ENCODE measurements at regions not wholly inside any gene's neighbourhood (a gene's known extent, or its start where the extent isn't known, plus 50 kb on each side); places are given as distances from the start of the nearest gene placed in this dataset.

GRCh38 chr1:57503337-57503736 is 79.5 kb upstream of the DAB1 start:
- no peak for DNase-seq (ENCODE audit: low read depth)

GRCh38 chr1:57500136-57500830 is 76.4 kb upstream of the DAB1 start:
- DNase-seq (ENCODE audit: low read depth) = no peak

GRCh38 chr1:57494530-57495079 is 70.7 kb upstream of the DAB1 start:
- DNase-seq (ENCODE audit: low read depth) = no peak

- no peak for DNase-seq (ENCODE audit: low read depth)
Observed at GRCh38 chr1:57492586-57493226, 68.8 kb upstream of the DAB1 start.

GRCh38 chr1:57489358-57490036 is 65.6 kb upstream of the DAB1 start:
- no peak for DNase-seq (ENCODE audit: low read depth)

- no peak for DNase-seq (ENCODE audit: low read depth)
Observed at GRCh38 chr1:57485643-57486042, 61.8 kb upstream of the DAB1 start.

GRCh38 chr1:57483954-57484353 is 60.1 kb upstream of the DAB1 start:
- DNase-seq (ENCODE audit: low read depth) = no peak

- no peak for DNase-seq (ENCODE audit: low read depth)
Observed at GRCh38 chr1:57479471-57479870, 55.6 kb upstream of the DAB1 start.

- no peak for DNase-seq (ENCODE audit: low read depth)
Observed at GRCh38 chr1:57475366-57475765, 51.5 kb upstream of the DAB1 start.

GRCh38 chr1:57474137-57474750 is 50.4 kb upstream of the DAB1 start:
- no peak for DNase-seq (ENCODE audit: low read depth)
